NCI-H1417 treated with DMSO at 0.1 percent for 48 hours (cell line): ENCODE measurements at regions not wholly inside any gene's neighbourhood (a gene's known extent, or its start where the extent isn't known, plus 50 kb on each side); places are given as distances from the start of the nearest gene placed in this dataset.
"Not testable (repeated sequence)": the region's sequence is repeated elsewhere in the genome, so short reads cannot be mapped to it uniquely, and the experiment has no call there.

ENCODE experiments used
- DNase-seq: peaks from one replicate; lab custom pipeline; 2025; lab: John Stamatoyannopoulos, UW

GRCh38 chr5:163569284-163569683 lies 63.9 kb downstream of the MAT2B start:
- no peak for DNase-seq

GRCh38 chr5:163571744-163572143 lies 66.3 kb downstream of the MAT2B start:
- no peak for DNase-seq

GRCh38 chr5:163574472-163575440 lies 69.3 kb downstream of the MAT2B start:
- no peak for DNase-seq

GRCh38 chr5:163578652-163579051 lies 73.2 kb downstream of the MAT2B start:
- no peak for DNase-seq

- no peak for DNase-seq
These were observed 74.3 kb downstream of the MAT2B start for GRCh38 chr5:163579729-163580128.

GRCh38 chr5:163580516-163580915 lies 75.1 kb downstream of the MAT2B start:
- DNase-seq = no peak

GRCh38 chr5:163583491-163584153 lies 78.2 kb downstream of the MAT2B start:
- DNase-seq = not testable (repeated sequence)

GRCh38 chr5:163585206-163585605 lies 79.8 kb downstream of the MAT2B start:
- DNase-seq = no peak

- no peak for DNase-seq
These were observed 81.1 kb downstream of the MAT2B start for GRCh38 chr5:163586531-163586956.

- DNase-seq = no peak
These were observed 89.5 kb downstream of the MAT2B start for GRCh38 chr5:163594951-163595350.

- no peak for DNase-seq
These were observed 90.7 kb downstream of the MAT2B start for GRCh38 chr5:163595932-163596607.

- DNase-seq = no peak
These were observed 91.3 kb downstream of the MAT2B start for GRCh38 chr5:163596608-163597315.

- no peak for DNase-seq
These were observed 98.6 kb downstream of the MAT2B start for GRCh38 chr5:163604013-163604412.

- no peak for DNase-seq
These were observed 101.8 kb downstream of the MAT2B start for GRCh38 chr5:163607256-163607655.

GRCh38 chr5:163608621-163609020 lies 103.2 kb downstream of the MAT2B start:
- DNase-seq = no peak

- no peak for DNase-seq
These were observed 104.5 kb downstream of the MAT2B start for GRCh38 chr5:163609910-163610309.

GRCh38 chr5:163612358-163613149 lies 107.1 kb downstream of the MAT2B start:
- DNase-seq = no peak

GRCh38 chr5:163613150-163613442 lies 107.7 kb downstream of the MAT2B start:
- no peak for DNase-seq

- DNase-seq = no peak
These were observed 109.4 kb downstream of the MAT2B start for GRCh38 chr5:163614787-163615186.

- no peak for DNase-seq
These were observed 114.0 kb downstream of the MAT2B start for GRCh38 chr5:163619273-163619934.

GRCh38 chr5:163619951-163620350 lies 114.5 kb downstream of the MAT2B start:
- no peak for DNase-seq
